HS-27A (cell line): ENCODE measurements at regions not wholly inside any gene's neighbourhood (a gene's known extent, or its start where the extent isn't known, plus 50 kb on each side); places are given as distances from the start of the nearest gene placed in this dataset.
"Not testable (repeated sequence)": the region's sequence is repeated elsewhere in the genome, so short reads cannot be mapped to it uniquely, and the experiment has no call there.

Source experiments
- DNase-seq: peaks from one replicate; pipeline ENCODE4 v3.0.0-alpha.2; 2012; ENCODE audit warnings: low read depth, missing footprints

DNA sequence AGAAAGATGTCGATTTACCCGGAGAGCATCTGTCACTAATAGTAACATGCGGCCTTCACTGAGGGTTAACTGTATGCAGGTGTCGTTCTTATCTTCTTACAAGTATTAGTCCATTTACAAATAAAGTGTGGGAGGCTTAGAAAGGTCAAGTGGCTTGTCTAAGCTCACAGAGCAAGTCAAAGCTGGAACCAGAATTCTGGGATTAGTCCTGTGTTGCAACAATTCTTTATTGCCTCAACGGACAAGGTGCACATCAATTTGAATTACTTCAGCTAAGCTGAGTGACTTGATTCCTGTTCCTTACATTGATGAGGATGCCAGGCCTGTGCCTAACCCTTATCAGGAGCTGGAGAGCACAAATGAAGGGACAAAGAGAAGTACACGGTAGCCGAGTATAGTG lies 1193.6 kb downstream of the UQCRFS1 start:
- DNase-seq = no peak

DNA sequence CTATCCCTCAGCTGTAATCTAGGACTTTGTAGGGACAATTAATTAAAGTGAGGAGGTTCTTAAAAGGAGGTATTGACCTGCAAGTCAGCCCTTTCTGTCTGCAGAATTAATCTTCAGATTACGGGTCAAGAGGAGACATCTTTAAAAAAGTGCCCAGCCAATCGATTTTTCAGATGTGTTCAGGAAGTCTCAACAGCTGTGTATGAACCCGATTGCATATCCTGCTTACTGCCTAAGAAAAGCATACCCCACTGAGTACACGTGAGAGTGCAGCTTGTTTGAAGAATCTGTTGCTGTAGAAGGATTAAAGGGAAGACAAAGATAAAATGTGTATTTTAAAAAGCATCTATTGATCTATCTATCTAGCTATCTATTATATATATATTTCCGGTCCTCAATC lies 1194.5 kb downstream of the UQCRFS1 start:
- no peak for DNase-seq

DNA sequence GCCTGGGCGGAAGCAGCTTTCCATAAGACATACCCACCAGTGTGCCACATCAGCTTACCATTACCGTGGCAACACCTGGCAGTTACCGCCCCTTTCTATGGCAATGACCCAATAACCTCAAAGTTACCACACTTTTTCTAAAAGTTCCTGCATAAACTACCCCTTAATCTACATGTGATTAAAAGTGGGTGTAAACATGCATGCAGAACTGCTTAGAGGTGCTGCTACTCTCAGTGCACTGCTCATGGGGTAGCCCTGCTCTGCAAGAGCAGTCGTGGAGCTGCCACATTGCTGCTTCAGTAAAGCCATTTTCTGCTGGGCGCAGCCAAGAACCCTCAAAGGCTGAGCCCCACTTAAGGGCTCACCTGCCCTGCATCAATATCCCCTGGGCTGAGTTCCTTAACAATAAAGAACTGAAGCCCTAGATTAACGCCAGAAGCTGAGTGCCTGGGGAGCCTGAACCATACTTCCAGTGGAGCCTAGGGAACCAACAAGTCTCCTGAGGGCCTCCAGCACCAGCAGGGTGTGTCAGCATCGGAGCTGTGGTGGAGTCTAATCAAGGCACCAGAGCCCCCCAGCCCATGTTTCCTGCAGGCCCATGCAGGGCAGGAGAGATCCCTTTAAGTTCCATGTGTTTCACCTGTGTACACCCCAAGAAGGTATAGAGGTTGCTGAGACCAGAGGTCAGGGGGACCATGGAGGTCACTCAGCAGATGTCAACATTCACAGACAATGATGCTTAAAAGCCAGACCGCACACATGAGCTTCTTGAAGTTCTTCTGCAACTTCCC lies 1198.1 kb downstream of the UQCRFS1 start:
- no peak for DNase-seq

DNA sequence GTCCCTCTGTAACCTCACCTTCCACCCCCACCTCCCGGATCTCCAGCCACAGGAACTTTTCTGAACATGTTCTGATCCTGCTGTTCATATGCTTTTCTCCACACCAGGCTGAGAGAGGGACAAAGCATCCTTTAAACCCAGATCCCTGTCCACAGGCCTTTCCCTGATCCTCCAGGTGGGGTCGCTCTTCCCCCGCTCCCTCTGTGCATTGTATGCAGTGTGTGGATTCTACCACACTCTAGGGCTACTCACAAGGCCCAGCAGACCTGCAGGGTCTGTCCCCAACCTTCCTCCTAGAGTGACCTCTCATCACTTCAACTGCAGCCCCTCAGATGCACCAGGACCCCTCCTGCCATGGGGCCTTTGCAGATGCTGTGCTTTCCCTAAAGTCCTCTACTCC lies 1200.6 kb downstream of the UQCRFS1 start:
- no peak for DNase-seq

DNA sequence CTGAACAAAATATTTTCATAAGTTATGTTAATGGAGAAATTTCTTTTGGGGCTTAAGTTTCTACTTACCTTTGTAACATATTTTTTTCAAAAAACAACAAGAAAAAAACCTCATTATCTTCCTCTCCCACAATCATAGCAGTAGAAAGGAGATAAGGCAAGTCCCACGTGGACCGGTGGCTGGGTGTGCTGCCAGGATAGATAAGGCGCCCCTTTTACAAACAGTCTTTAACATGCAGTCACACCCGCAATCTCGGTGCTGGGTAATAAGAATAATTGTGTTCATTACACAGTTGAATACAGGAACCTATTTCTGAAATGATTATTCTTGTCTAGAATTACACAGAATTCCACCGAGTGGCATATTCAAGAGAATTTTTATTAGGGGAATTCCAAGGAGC lies 1202.3 kb downstream of the UQCRFS1 start:
- DNase-seq = no peak

DNA sequence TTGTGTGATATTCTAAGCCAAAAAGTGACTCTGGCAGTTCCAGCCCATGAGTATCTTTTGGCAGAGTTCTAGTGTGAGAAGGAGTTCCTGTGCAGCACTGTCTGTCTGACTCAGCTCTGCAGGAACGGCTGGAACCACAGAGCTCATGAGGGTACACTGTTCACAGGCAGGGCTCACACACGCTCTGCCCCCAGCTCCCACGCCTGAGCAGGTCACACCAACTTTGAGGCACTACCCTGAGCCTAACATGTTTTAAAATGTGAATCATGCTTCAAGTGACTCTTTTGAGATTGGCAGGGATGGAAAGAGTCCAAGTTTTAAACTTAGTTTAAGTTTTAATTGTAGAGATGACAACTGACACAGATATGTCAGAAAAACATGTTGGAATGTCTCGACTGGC lies 1203.3 kb downstream of the UQCRFS1 start:
- no peak for DNase-seq

DNA sequence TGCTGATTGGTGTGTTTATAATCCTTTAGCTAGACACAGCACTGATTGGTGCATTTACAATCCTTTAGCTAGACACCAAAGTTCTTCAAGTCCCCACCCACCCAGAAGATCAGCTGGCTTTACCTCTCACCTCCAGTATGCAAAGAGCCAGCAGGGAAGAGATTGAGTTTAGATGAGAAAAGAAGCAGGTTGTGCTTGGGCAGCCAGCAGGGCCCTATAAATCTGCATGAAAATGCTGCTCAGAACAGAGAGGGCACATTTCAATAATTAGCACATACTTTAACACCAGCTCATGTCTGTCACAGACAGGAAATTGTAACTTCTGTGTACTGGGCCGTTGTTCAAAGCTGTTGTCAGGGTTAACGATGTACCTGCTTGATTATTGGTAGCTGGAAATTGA lies 1204.3 kb downstream of the UQCRFS1 start:
- no peak for DNase-seq

DNA sequence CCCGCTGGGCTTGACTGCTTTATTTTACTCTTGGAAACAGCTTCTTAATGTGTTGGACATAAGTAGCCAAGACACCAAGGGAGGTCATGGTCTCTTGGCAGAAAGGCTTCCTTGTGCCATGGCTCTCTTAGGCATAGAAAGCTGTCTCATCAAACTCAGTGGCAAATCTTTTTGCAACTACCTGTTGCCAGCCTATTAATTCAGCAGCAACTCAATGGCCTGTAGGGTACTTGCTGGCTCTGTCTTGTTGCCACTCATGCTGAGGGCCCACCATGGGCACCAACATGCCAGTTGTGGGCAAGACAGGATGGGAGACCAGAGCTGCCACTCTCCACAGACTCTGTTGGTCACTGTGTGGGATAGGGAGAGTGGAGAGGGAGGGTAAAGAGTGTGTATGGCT lies 1209.4 kb downstream of the UQCRFS1 start:
- no peak for DNase-seq

DNA sequence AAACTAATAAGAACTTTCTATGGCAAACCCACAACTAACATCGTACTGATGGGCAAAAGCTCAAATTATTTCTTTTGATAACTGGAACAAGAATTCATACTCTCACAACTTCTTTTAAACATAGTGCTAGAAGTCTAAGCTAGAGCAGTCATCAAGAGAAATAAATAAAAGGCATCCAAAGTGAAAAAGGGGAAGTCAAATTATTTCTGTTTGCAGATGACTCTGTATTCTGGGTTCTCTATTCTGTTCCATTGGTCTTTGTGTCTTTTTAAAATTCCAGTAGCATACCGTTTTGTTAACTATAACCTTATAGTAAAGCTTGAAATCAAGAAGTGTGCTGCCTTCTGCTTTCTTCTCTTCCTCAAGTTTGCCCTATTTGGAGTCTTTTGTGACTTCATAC lies 1215.9 kb downstream of the UQCRFS1 start:
- no peak for DNase-seq

DNA sequence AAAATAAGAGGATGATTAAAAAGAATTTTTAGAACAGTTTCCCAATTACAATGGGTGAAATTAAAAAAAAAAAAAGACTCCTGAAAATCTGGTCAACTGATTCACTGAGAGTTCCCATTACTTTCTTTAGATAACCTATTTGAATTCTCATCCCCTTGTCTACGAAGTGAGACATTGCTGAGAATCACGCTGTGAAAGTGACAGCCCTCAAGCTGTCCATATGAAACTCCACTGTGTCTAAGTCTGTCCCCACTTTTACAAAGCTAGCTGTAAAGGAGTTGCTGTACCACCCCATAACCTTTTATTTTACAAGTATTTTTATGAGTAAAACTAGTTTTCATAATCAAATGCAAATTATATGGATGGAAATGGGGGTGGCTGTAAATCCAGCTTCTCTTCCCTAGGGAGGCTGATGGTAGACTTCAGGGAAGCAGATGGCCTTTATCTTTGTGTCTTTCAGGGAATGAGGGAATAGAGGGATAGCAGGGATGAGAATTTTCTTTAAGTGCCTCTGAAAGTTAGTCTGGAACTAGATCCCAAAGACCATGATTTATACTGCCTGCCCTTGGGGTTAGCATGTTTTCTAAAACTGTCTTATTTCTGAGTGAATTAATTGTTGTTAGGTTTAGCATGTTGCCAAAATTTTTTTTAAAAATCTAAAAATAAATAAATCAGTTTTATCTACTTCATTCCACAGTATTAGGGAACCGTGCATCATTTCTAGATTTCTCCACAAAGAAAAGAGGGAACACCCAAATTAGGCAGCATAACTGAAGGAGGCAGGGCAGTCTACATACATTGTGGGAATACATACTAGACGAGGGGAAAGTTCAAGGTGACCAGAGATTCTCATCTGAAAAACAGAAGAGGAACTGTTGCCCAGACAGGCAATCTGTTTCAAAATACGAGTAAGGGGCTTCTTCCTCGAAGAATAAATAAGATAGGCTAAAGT lies 1219.1 kb downstream of the UQCRFS1 start:
- no peak for DNase-seq

DNA sequence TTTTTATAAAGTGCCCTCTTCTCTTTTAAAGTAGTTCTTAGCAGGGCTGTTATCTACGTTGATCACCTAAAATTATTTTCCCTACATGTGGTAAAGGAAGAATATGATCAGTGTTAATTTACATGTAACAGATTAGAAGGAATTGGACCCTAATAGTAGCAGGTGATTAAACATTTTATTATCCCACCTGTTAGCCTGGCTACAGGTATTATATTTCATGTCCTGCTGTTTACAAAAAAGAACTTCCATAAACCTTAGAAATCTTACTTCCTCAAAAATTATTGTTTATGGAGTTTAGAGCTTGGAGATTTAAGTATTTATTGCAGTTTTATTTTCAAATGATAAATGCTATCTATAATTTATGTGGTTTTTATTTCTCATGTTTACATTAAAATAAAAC lies 1226.7 kb downstream of the UQCRFS1 start:
- DNase-seq = no peak

DNA sequence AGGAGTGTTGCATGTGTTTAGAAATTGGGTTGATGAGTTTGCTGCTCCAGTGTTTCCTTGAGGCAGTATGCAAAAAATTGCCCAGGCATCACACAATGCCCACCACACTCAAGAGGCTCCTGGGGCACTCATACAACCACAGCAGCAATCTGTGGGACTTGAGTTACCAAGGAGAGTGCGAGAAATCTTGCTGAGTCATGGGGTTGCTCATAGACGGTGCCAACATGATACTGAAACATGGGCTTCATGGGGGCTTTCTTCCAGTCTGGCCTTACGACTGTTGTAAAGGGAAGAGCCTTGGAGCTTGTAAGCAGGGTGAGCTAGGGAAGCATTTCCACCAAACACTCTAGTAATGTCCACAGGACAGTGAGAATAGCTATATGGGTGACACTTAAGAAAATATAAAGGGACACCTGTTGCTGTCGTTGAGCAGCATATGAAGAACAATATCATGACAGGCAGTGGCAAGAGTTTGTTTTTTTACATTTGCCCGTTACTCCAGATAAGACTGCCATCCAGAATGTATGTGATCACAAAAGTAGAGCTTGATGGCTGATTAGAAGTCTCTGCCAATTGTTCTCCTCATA lies 1237.4 kb downstream of the UQCRFS1 start:
- DNase-seq = no peak

DNA sequence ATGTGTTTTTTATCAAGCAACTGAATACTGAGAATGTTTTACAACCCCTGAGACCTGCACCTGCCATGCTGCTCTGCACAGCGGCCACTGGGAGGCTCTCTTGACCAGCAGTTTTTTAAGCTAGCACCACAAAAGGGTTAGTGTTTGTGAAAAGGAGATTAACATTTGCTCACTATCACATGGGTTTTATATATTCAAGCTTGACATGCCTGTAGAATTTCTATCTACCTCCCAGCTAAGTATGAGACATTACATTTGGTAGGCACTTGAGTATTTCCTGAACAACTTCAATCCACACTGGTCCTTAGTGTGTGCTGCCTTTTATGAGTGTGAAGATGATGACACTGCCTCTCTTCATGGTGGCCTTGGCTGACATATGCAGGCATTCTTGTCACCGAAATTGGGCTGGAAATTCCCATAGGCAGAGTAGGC lies 1238.9 kb downstream of the UQCRFS1 start:
- no peak for DNase-seq

DNA sequence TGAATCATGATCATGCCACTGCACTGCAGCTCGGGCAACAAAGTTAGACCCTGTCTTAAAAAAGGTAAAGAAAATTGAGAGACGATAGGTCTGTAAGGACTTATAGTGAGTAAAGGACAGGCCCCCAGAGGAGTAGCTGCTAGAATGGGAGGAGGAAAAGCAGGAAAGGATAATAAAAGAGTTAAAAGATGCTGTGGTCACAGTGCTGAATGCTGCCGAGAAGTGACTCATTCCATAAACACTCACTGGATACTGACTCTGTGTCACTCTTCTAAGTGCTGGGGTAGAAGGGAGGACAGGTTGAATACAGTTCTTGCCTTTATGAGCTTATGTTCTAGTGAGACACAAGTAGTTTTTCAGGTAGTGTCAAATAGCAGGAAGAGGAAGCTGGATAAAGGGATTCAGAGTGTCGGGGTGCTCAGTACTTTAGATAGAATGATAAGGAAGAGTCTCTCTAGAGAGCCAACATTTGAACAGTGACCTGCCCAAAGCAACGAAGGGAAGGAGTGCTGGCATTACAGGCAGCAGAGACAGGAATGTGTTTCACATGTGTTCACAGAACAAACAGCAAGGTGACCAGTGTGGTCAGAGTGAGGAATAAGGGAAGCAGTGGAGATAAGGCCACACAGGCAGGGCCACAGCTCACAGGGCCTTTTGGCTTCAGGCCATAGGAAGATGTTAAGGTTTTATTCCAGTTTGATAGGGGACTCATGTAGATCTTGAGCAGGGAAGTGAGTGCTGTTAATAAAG lies 1240.5 kb downstream of the UQCRFS1 start:
- no peak for DNase-seq

DNA sequence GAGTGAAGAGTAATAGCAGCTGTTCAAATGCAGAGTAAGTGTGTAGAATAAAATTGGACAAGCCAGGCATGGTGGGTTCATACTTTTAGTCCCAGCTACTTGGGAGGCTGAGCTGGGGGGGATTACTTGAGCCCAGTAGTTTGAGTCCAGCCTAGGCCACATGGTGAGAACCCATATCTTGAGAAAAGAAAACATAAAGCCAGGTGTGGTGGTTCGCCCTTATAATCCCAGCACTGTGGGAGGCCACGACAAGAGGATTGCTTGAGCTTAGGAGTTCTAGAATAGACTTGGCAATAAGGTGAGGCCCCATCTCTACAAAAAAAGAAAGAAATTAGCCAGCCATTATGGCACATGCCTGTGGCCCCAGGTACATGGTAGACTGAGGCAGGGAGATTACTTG lies 1241.1 kb downstream of the UQCRFS1 start:
- DNase-seq = no peak

DNA sequence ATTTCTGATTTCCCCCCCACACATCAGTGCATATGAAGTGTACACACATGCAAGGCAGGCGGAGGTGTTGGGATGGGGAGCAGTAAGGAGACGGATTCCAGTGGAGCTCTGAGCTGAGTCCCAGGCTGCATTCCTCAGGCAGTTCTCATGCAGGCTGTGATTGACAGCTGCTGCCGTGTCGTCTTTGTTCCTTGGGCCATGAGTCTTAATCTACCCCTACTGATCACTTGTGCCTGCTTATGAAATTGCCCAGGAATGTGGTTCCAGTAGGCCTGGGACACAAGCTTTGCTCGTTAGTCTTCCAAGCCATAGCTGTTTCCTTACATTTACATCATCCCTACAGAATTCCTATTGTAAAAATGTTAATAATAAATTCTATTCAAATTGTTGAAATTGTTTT lies 1241.9 kb downstream of the UQCRFS1 start:
- DNase-seq = no peak

DNA sequence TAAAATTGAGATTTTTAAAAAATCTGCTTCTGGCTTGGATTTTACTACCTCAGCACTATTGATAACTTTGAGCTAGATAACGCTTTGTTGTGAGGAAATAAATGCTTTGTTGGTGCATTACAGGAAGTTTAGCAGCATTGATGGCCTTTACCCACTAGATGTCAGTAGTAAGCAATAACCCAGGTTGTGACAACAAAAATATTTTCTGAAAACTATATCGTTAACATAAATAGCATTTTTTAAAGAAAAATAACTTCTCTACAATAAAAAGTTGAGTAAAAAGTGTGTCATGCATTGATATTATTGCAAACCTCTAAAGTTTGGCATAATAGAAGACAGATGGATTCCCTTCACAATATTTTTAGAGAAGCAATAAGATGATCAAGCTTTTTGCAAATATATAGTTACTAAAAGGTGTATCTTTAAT lies 1246.5 kb downstream of the UQCRFS1 start:
- no peak for DNase-seq

DNA sequence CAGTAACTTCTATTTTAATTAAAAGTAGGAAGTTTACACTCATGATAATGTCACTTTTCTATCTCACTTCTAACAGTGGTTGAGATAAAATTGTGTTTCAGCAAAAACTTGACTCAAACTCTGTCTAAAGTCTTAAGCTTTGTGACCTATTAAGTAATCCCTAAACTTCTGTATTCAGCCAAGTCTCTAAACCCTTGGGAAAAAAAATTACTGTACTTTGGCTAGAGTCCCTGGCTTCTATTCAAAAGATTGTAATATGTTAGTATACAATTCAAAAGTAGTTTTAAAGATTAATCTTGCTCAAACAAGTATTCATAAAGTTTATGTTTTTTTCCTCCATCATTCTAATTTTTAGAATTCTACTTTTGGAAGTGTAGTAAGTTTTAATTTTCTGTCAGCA lies 1248.8 kb downstream of the UQCRFS1 start:
- DNase-seq = no peak

DNA sequence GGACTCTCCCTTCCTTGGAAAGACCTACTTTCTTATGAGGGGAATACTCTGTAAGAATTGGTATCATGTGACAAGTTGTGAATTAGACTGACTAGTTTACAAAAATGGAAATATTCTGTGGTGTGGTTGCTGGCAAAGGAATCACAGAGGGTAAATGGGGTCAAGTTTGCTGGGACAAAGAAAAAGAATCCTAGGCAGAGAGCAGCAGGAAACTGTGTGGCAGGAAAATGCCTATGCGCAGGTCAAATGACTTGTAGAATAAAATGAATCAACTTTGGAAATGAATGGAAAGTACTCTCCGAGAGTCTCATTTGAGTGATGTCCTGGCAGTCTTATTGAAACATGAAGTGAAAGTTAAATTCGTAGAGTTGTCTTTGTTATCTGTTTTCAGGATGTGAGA lies 1250.7 kb downstream of the UQCRFS1 start:
- no peak for DNase-seq

DNA sequence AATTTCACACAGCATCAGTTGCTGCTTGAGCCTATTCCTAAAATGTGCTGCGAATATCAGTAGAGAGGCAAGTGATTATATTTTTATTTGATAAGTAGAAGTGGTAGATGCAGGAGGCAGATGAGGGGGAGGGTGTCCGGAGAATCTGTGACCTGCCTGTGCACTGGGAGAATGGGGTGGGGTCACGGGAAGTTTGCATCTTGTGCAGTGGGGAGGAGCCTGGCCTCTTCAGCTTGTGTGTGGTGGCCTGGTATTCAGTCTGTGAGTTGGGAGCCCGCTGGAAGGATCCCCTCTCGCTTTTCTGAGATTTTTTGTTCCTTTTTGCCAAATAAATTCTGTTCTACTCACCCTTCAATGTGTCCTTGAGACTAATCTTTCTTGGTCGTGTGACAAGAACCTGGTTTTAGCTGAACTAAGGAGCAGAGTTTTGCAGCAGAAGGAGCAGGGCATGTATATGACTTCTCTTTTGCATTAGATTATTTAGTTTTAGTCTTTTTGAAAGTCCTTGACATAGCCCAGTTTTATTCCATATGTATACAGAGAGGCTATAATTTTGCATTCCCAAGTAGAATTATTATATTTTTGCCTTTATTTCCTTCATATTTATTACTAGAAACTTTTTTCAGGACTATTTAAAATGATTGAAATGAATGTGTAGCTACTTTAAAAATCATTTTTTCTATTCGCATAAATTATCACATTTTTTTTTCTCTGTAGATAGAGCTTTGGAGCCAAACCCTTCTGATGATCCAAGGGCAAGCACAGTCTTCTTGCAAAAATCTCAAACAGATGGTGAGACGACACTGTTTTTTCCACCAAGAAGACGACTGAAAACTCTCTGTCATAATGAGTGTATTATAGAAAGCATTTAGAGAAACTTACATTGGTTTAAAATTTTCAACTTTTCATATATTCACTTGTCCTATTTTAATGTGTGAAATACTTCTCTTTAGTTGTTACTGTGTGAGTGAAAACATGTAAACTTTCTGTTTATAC lies 1257.2 kb downstream of the UQCRFS1 start:
- no peak for DNase-seq

DNA sequence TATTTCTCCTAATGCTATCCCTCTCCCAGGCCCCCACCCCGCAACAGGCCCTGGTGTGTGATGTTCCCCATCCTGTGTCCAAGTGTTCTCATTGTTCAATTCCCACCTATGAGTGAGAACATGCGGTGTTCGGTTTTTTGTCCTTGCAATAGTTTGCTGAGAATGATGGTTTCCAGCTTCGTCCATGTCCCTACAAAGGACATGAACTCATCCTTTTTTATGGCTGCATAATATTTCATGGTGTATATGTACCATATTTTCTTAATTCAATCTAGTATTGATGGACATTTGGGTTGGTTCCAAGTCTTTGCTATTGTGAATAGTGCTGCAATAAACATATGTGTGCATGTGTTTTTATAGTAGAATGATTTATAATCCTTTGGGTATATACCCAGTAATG lies 1270.3 kb downstream of the UQCRFS1 start:
- not testable (repeated sequence) for DNase-seq
